GM23248 (cell line): ENCODE measurements at regions not wholly inside any gene's neighbourhood (a gene's known extent, or its start where the extent isn't known, plus 50 kb on each side); places are given as distances from the start of the nearest gene placed in this dataset.

ENCODE experiments used
- EZH2 ChIP-seq: fragments of 200-600 bp; sonication (generic); IDR thresholded peaks from 2 replicates; pipeline ENCODE4 v1.6.1; 2018; ENCODE audit warnings: antibody characterized with exemption, mild to moderate bottlenecking; ENCODE audit not compliant: insufficient read depth, poor library complexity, severe bottlenecking
- EZH2phosphoT487 ChIP-seq: fragments of 200-600 bp; sonication (generic); IDR thresholded peaks from 2 replicates; pipeline ENCODE4 v1.6.1; 2018; ENCODE audit warnings: antibody characterized with exemption, moderate library complexity, mild to moderate bottlenecking, low read depth; ENCODE audit not compliant: insufficient read depth

GRCh38 chr10:32125023-32125422 lies 68.8 kb upstream of the KIF5B start:
- no peak for TF ChIP-seq EZH2
- TF ChIP-seq EZH2phosphoT487, result no peak
